ENCODE measurements at regions not wholly inside any gene's neighbourhood (a gene's known extent, or its start where the extent isn't known, plus 50 kb on each side); places are given as distances from the start of the nearest gene placed in this dataset.

- H3K27me3 ChIP-seq, result no peaks in the 10 kb centered on the region
- TF ChIP-seq CTCF (IDR thresholded peaks at IDR 0.05), result no peak
- H3K9me3 ChIP-seq, result no peaks in the 10 kb centered on the region
- no peaks in the 10 kb centered on the region for H3K4me1 ChIP-seq
- intact Hi-C loops (cut with DNase I), result no loop called here
- DNase-seq, result no peak
- no peak overlapping the region for H3K4me3 ChIP-seq
- H3K36me3 ChIP-seq, result no peaks in the 10 kb centered on the region
- H3K27ac ChIP-seq, result no peak overlapping the region
- no peak overlapping the region for H3K9ac ChIP-seq (ENCODE audit: low read depth in 2 of 2, low read length in 2 of 2)
These were observed 397.7 kb downstream of the DIPK2A start for GRCh38 chr3:144369129-144369879.

GRCh38 chr3:144375088-144375487 is 403.5 kb downstream of the DIPK2A start:
- intact Hi-C loops (cut with DNase I), result no loop called here
- Histone ChIP-seq H3K9ac (ENCODE audit: low read depth in 2 of 2, low read length in 2 of 2) (no peak overlapping the region), H3K27me3 (no peaks in the 10 kb centered on the region), H3K4me3 (no peak overlapping the region), H3K4me1 (no peaks in the 10 kb centered on the region), H3K36me3 (no peaks in the 10 kb centered on the region), H3K9me3 (no peaks in the 10 kb centered on the region), H3K27ac (no peak overlapping the region)
- no peak for DNase-seq
- no peak for TF ChIP-seq CTCF (IDR thresholded peaks at IDR 0.05)

- Histone ChIP-seq H3K36me3 (no peaks in the 10 kb centered on the region), H3K4me1 (no peaks in the 10 kb centered on the region), H3K27me3 (no peaks in the 10 kb centered on the region), H3K9me3 (no peaks in the 10 kb centered on the region), H3K27ac (no peak overlapping the region), H3K4me3 (no peak overlapping the region), H3K9ac (ENCODE audit: low read depth in 2 of 2, low read length in 2 of 2) (no peak overlapping the region)
- TF ChIP-seq CTCF (IDR thresholded peaks at IDR 0.05), result no peak
- DNase-seq, result no peak
- intact Hi-C loops (cut with DNase I), result no loop called here
These were observed 409.2 kb downstream of the DIPK2A start for GRCh38 chr3:144380849-144381248.

- Histone ChIP-seq H3K4me1 (no peaks in the 10 kb centered on the region), H3K4me3 (no peak overlapping the region), H3K27me3 (no peaks in the 10 kb centered on the region), H3K9me3 (no peaks in the 10 kb centered on the region), H3K9ac (ENCODE audit: low read depth in 2 of 2, low read length in 2 of 2) (no peak overlapping the region), H3K27ac (no peak overlapping the region), H3K36me3 (no peaks in the 10 kb centered on the region)
- TF ChIP-seq CTCF (IDR thresholded peaks at IDR 0.05), result no peak
- no peak for DNase-seq
- intact Hi-C loops (cut with DNase I), result no loop called here
These were observed 410.0 kb downstream of the DIPK2A start for GRCh38 chr3:144381607-144382006.

GRCh38 chr3:144384241-144384979 is 412.8 kb downstream of the DIPK2A start:
- H3K36me3 ChIP-seq, result no peaks in the 10 kb centered on the region
- H3K27ac ChIP-seq, result no peak overlapping the region
- no peaks in the 10 kb centered on the region for H3K4me1 ChIP-seq
- TF ChIP-seq CTCF (IDR thresholded peaks at IDR 0.05), result no peak
- no peak for DNase-seq
- no peaks in the 10 kb centered on the region for H3K27me3 ChIP-seq
- H3K4me3 ChIP-seq, result no peak overlapping the region
- H3K9me3 ChIP-seq, result no peaks in the 10 kb centered on the region
- H3K9ac ChIP-seq (ENCODE audit: low read depth in 2 of 2, low read length in 2 of 2), result no peak overlapping the region
- intact Hi-C loops (cut with DNase I), result no loop called here

Measured in colonic mucosa (tissue), 4 donors.